AG09309 (cell line): ENCODE measurements at regions not wholly inside any gene's neighbourhood (a gene's known extent, or its start where the extent isn't known, plus 50 kb on each side); places are given as distances from the start of the nearest gene placed in this dataset.

Source experiments
- DNase-seq: peaks from one replicate; pipeline ENCODE4 v3.0.0-alpha.2; 2010; ENCODE audit warnings: low read depth
- H3K4me3 ChIP-seq: 2 replicates; pipeline ENCODE4 v1.5.1; 2011; ENCODE audit warnings: mild to moderate bottlenecking, low read depth, low read length, moderate library complexity; ENCODE audit not compliant: control insufficient read depth
- CTCF ChIP-seq: IDR thresholded peaks from 2 replicates; pipeline ENCODE4 v1.5.1; 2011; ENCODE audit warnings: mild to moderate bottlenecking, low read depth, low read length, inconsistent platforms; ENCODE audit not compliant: insufficient read depth, control insufficient read depth; ENCODE audit errors: missing control alignments

- no peak for DNase-seq
- no peak for TF ChIP-seq CTCF
- H3K4me3 ChIP-seq, result no peak overlapping the region
Observed at GRCh38 chr2:45203400-45203799, 194.1 kb upstream of the SIX2 start.

GRCh38 chr2:45199973-45200372 is 190.7 kb upstream of the SIX2 start:
- H3K4me3 ChIP-seq, result no peak overlapping the region
- no peak for DNase-seq
- TF ChIP-seq CTCF, result no peak

DNA sequence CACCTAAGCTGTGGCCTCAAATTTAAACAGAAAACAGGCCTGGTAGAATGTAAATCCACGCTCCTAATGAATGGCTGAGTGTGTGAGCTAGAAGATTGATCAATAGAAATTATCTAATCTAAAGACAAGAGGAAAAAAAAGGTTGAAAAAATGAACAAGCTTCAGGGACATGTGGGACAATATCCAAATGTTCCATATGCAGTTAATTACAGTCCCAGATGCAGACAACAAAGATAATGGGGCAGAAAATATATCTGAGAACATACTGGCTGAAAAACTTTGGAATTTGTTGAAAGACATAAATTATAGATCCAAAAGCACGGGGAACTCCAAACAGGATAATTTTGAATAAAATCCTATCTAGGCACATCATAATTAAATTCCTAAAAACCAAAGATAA is 186.7 kb upstream of the SIX2 start:
- H3K4me3 ChIP-seq, result no peak overlapping the region
- no peak for TF ChIP-seq CTCF
- DNase-seq, result no peak

DNA sequence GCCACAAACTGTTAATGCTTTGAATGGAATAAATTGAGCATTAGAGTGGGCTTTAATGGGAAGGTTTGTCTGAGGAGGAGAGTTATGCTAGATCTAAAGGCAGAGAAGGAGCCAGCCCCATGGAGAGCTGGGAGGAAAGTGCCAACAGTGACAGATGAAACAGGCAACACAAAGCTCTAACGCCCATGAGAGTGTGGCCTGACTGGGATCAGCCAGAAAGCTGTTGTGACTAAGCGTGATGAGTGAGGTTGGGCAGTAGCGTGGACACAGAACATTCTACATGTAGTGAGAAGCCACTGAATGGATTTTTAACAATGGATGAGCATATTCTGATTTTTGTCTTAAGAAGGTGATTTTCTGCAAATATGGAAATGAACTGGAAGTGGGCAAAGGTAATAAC is 185.3 kb upstream of the SIX2 start:
- no peak for TF ChIP-seq CTCF
- DNase-seq, result no peak
- H3K4me3 ChIP-seq, result no peak overlapping the region

DNA sequence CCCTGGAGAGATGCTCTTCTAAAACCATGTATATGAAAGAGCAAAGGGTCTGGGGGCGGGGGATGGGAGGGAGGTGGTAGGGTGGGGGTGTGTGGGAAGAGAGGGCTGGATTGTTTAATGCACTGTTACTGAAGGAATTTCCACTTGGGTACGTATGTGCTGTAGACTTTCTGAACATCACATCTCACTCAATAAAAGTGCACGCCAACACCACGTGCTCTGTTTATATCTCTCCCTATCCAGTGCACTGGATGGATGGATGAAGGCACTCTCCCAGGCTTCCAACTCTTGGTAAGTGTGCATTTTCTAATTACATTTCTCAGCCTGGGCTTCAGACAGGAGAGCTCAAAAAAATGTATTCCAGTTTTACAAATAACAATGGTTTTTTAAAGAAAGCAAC is 184.3 kb upstream of the SIX2 start:
- TF ChIP-seq CTCF, result no peak
- no peak overlapping the region for H3K4me3 ChIP-seq
- no peak for DNase-seq

DNA sequence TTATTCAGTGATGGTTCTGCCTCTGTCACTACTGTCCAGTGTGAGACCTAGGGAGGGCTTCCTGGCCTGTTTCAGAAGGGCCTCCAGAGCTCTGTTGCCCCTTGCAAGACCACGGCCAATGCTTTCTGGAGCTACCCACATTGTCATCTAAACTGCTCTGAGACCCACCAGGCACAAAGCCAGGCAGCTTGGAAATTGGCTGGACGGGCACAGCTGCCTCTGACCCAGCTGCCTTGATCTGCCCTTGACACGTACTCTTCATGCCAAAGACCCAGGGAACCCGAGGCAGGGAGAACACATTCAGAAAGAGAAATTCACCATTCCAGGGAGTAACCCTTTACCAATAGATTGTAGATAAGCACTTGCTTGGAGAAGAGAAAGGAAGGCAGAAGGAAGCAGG is 183.7 kb upstream of the SIX2 start:
- TF ChIP-seq CTCF, result no peak
- DNase-seq, result no peak
- H3K4me3 ChIP-seq, result no peak overlapping the region

DNA sequence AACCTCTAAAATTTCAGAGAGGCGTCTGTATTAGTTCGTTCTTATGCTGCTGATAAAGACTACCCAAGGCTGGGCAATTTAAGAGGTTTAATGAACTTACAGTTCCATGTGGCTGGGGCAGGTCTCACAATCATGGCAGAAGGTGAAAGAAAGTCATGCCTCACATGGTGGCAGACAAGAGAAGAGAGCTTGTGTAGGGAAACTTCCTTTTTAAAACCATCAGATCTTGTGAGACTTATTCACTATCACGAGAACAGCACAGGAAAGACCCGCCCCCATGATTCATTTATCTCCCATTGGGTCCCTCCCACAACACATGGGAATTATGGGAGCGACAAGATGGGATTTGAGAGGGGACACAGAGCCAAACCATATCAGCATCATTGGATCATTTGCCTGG is 183.2 kb upstream of the SIX2 start:
- H3K4me3 ChIP-seq, result no peak overlapping the region
- DNase-seq, result no peak
- TF ChIP-seq CTCF, result no peak
